IMR-90 (cell line): ENCODE measurements at regions not wholly inside any gene's neighbourhood (a gene's known extent, or its start where the extent isn't known, plus 50 kb on each side); places are given as distances from the start of the nearest gene placed in this dataset.

Source experiments
- ATAC-seq: fragments of 200-7000 bp; cut with Tn5 transposase; 2 replicates; pipeline ENCODE4 v1.9.1; 2020; ENCODE audit warnings: low read depth, mild to moderate bottlenecking, moderate library complexity
- BruUV-seq: library from RNA; stranded (reverse); fragments of 400-500 nt; replicated peaks from 2 replicates; lab custom pipeline; 2021; lab: Mats Ljungman, UMichigan
- CTCF ChIA-PET: fragments of 300-600 bp; formaldehyde crosslinking; extraction: SDS; loops from one replicate; lab custom pipeline; 2021; ENCODE audit warnings: antibody characterized with exemption; lab: Yijun Ruan, JAX
- POLR2A ChIA-PET: fragments of 300-600 bp; sonication (Branson Sonifier 250); formaldehyde crosslinking; loops from one replicate; lab custom pipeline; 2022; ENCODE audit warnings: antibody characterized with exemption; ENCODE audit not compliant: unreplicated experiment; lab: Charles Lee
- DNase-seq: peaks from one replicate; pipeline ENCODE4 v3.0.0; 2013
- H2AFZ ChIP-seq: replicated peaks from 2 replicates; pipeline ENCODE3; 2013; ENCODE audit warnings: low read length, mild to moderate bottlenecking; ENCODE audit not compliant: poor library complexity
- H2AK5ac ChIP-seq: 2 replicates; pipeline ENCODE4 v1.6.1; 2013; ENCODE audit warnings: low read depth, low read length, inconsistent platforms
- H2AK9ac ChIP-seq: replicated peaks from 2 replicates; pipeline ENCODE3; 2013; ENCODE audit warnings: mild to moderate bottlenecking, low read depth, low read length, moderate library complexity; ENCODE audit not compliant: poor library complexity
- H2BK120ac ChIP-seq: 2 replicates; pipeline ENCODE4 v1.6.1; 2013; ENCODE audit warnings: low read depth, low read length, inconsistent platforms
- H2BK15ac ChIP-seq: 3 replicates; pipeline ENCODE4 v1.6.1; 2013; ENCODE audit warnings: low read depth, low read length, inconsistent platforms
- H2BK20ac ChIP-seq: 2 replicates; pipeline ENCODE4 v1.6.1; 2013; ENCODE audit warnings: low read depth, mild to moderate bottlenecking, inconsistent platforms, low read length, moderate library complexity
- H2BK5ac ChIP-seq: 2 replicates; pipeline ENCODE4 v1.6.1; 2013; ENCODE audit warnings: mild to moderate bottlenecking, low read depth, low read length, inconsistent platforms; ENCODE audit not compliant: poor library complexity, severe bottlenecking
- H3K14ac ChIP-seq: replicated peaks from 2 replicates; pipeline ENCODE4 v1.6.1; 2013; ENCODE audit warnings: low read depth, low read length, inconsistent platforms
- H3K18ac ChIP-seq: 2 replicates; pipeline ENCODE4 v1.6.1; 2013; ENCODE audit warnings: low read depth, low read length, control low read depth
- H3K23ac ChIP-seq: 2 replicates; pipeline ENCODE4 v1.6.1; 2013; ENCODE audit warnings: low read depth, low read length, inconsistent platforms
- H3K27ac ChIP-seq: 2 replicates; pipeline ENCODE4 v1.5.1; 2013; ENCODE audit warnings: mild to moderate bottlenecking, control low read depth, low read length; ENCODE audit not compliant: insufficient read depth
- H3K27me3 ChIP-seq: 2 replicates; pipeline ENCODE4 v1.6.1; 2013; ENCODE audit warnings: low read length; ENCODE audit not compliant: control insufficient read depth, insufficient read depth
- H3K36me3 ChIP-seq: 2 replicates; pipeline ENCODE4 v1.6.1; 2013; ENCODE audit warnings: low read length, mixed read lengths; ENCODE audit not compliant: control insufficient read depth, insufficient read depth
- H3K4ac ChIP-seq: 2 replicates; pipeline ENCODE4 v1.6.1; 2013; ENCODE audit warnings: low read depth, low read length, inconsistent platforms
- H3K4me1 ChIP-seq: 2 replicates; pipeline ENCODE4 v1.6.1; 2013; ENCODE audit warnings: low read length, mixed read lengths; ENCODE audit not compliant: control insufficient read depth, insufficient read depth
- H3K4me2 ChIP-seq: 2 replicates; pipeline ENCODE4 v1.6.1; 2013; ENCODE audit warnings: low read depth, mild to moderate bottlenecking, control low read depth, low read length, moderate library complexity
- H3K4me3 ChIP-seq: 2 replicates; pipeline ENCODE4 v1.5.1; 2013; ENCODE audit warnings: low read depth, mild to moderate bottlenecking, control low read depth, low read length, moderate library complexity; ENCODE audit not compliant: insufficient read depth
- H3K56ac ChIP-seq: 2 replicates; pipeline ENCODE4 v1.6.1; 2013; ENCODE audit warnings: low read length, inconsistent platforms; ENCODE audit not compliant: insufficient read depth; ENCODE audit errors: extremely low read depth
- H3K79me1 ChIP-seq, 2 experiments: 2 replicates each; pipeline ENCODE4 v1.6.1; 2013; ENCODE audit warnings: low read length in 2 of 2, inconsistent platforms in 1 of 2, low read depth in 1 of 2
- H3K9ac ChIP-seq: 2 replicates; pipeline ENCODE4 v1.6.1; 2013; ENCODE audit warnings: low read depth, low read length, control low read depth
- H3K9me1 ChIP-seq: 2 replicates; pipeline ENCODE4 v1.6.1; 2013; ENCODE audit warnings: low read length, inconsistent platforms; ENCODE audit not compliant: insufficient read depth
- H3K9me3 ChIP-seq: 2 replicates; pipeline ENCODE4 v1.6.1; 2013; ENCODE audit warnings: low read length; ENCODE audit not compliant: control insufficient read depth, insufficient read depth
- H4K20me1 ChIP-seq: 2 replicates; pipeline ENCODE4 v1.6.1; 2013; ENCODE audit warnings: low read length, inconsistent platforms; ENCODE audit not compliant: insufficient read depth
- H4K5ac ChIP-seq: 2 replicates; pipeline ENCODE4 v1.6.1; 2013; ENCODE audit warnings: mild to moderate bottlenecking, low read depth, low read length, control low read depth
- H4K8ac ChIP-seq, 2 experiments: 2 replicates each; pipeline ENCODE4 v1.6.1; 2013; ENCODE audit warnings: low read depth in 2 of 2, low read length in 2 of 2, control low read depth in 1 of 2, inconsistent platforms in 1 of 2
- H4K91ac ChIP-seq: 2 replicates; pipeline ENCODE4 v1.6.1; 2013; ENCODE audit warnings: low read depth, low read length, inconsistent platforms; ENCODE audit not compliant: insufficient read depth
- BHLHE40 ChIP-seq: fragments of 150-350 bp; IDR thresholded peaks from 2 replicates; pipeline ENCODE4 v1.6.1; 2016; ENCODE audit warnings: mild to moderate bottlenecking, low read depth, low read length
- NFE2L2 ChIP-seq: fragments of 150-350 bp; IDR thresholded peaks from 2 replicates; pipeline ENCODE4 v1.6.1; 2016; ENCODE audit warnings: low read depth, mild to moderate bottlenecking, low read length
- RAD21 ChIP-seq: IDR thresholded peaks from 2 replicates; pipeline ENCODE4 v1.6.1; 2012; ENCODE audit warnings: low read length, improper control_type of control experiment
- SMC3 ChIP-seq: fragments of 150-350 bp; IDR thresholded peaks from 2 replicates; pipeline ENCODE4 v1.6.1; 2016; ENCODE audit warnings: low read depth, mild to moderate bottlenecking, antibody characterized with exemption, low read length, moderate library complexity
- WGBS, 2 experiments: methylation state at CpG; one replicate each; pipeline versions ENCODE4 v1.1.5 to v1.1.7; 2013; ENCODE audit warnings: missing lambda C conversion rate in 2 of 2; ENCODE audit not compliant: insufficient read length in 1 of 2; ENCODE audit errors: extremely low coverage in 2 of 2; 5-methylcytosine and 5-hydroxymethylcytosine counted together
- dilution Hi-C: fragments of 300-500 bp; cut with HindIII; formaldehyde crosslinking; loops from one replicate; pipeline ENCODE4 v1.14.3; 2018; ENCODE audit warnings: low sequenced_read_pairs; ENCODE audit not compliant: unreplicated experiment
- in situ Hi-C: fragments of 300-500 bp; cut with MboI; formaldehyde crosslinking; loops from 3 replicates; pipeline ENCODE4 v1.14.3; 2019; ENCODE audit warnings: low sequenced_read_pairs, inconsistent platforms, mixed read lengths
- intact Hi-C: fragments of 100-400 bp; cut with micrococcal nuclease; formaldehyde crosslinking; loops from 2 replicates; pipeline ENCODE4 v1.10.0; 2022
- TF ChIP-seq, protein P1 (sequence below): fragments of 150-350 bp; IDR thresholded peaks from 2 replicates; pipeline ENCODE4 v1.6.1; 2016; ENCODE audit warnings: low read depth, mild to moderate bottlenecking, low read length, moderate library complexity, borderline replicate concordance

GRCh38 chr18:43875511-43875910 is 598.2 kb upstream of the SYT4 start:
- H3K36me3 ChIP-seq, result no peaks in the 10 kb centered on the region
- no CpG with 5 or more reads among the region's 2 CpGs for WGBS, 2 experiments
- H2AFZ ChIP-seq, result no peak overlapping the region
- no peaks in the 10 kb centered on the region for H3K9me1 ChIP-seq
- no peak overlapping the region for H2BK20ac ChIP-seq
- H4K8ac ChIP-seq, result no peak overlapping the region
- peaks cover 4% of the 10 kb centered on the region; the same call in 1 of the 2 replicates for H3K4me1 ChIP-seq
- no peak overlapping the region for H3K14ac ChIP-seq
- BruUV-seq, result no TSS peak
- intact Hi-C loops (no loop called here), in situ Hi-C loops (no loop called here), dilution Hi-C loops (no loop called here)
- no peak overlapping the region for H3K27ac ChIP-seq
- no peak overlapping the region for H3K23ac ChIP-seq
- H3K4ac ChIP-seq, result no peak overlapping the region
- no peak overlapping the region for H2BK15ac ChIP-seq
- ChIA-PET POLR2A (no interaction called here), CTCF (no interaction called here)
- no peaks in the 10 kb centered on the region for H4K20me1 ChIP-seq
- H2AK9ac ChIP-seq, result no peak overlapping the region
- no peak overlapping the region for H4K91ac ChIP-seq
- H3K56ac ChIP-seq, result no peak overlapping the region
- H2AK5ac ChIP-seq, result no peak overlapping the region
- no peak overlapping the region for H2BK5ac ChIP-seq
- H2BK120ac ChIP-seq, result no peak overlapping the region
- H3K27me3 ChIP-seq, result no peaks in the 10 kb centered on the region
- no peak overlapping the region for H3K9ac ChIP-seq
- ATAC-seq (no peak), DNase-seq (no peak)
- TF ChIP-seq BHLHE40 (no peak), SMC3 (no peak), NFE2L2 (no peak), RAD21 (no peak)
- TF ChIP-seq, protein P1, sequence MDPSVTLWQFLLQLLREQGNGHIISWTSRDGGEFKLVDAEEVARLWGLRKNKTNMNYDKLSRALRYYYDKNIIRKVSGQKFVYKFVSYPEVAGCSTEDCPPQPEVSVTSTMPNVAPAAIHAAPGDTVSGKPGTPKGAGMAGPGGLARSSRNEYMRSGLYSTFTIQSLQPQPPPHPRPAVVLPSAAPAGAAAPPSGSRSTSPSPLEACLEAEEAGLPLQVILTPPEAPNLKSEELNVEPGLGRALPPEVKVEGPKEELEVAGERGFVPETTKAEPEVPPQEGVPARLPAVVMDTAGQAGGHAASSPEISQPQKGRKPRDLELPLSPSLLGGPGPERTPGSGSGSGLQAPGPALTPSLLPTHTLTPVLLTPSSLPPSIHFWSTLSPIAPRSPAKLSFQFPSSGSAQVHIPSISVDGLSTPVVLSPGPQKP, result no peak
- H4K5ac ChIP-seq, result no peak overlapping the region; the same call in 1 of the 2 replicates
- H3K4me3 ChIP-seq, result no peak overlapping the region
- H3K9me3 ChIP-seq, result no peaks in the 10 kb centered on the region
- no peaks in the 10 kb centered on the region for H3K79me1 ChIP-seq
- no peak overlapping the region; the same call in 1 of the 2 replicates for H3K4me2 ChIP-seq
- no peak overlapping the region; the same call in 1 of the 2 replicates for H3K18ac ChIP-seq
